ENCODE measurements at regions not wholly inside any gene's neighbourhood (a gene's known extent, or its start where the extent isn't known, plus 50 kb on each side); places are given as distances from the start of the nearest gene placed in this dataset.
A peak's percentile ranks its signal among the peaks of the same experiment; 100 is the strongest.

GRCh38 chr18:39007031-39007902 lies 1441.7 kb upstream of the CELF4 start:
- no peak for DNase-seq (ENCODE audit: low read depth in 3 of 3)

DNA sequence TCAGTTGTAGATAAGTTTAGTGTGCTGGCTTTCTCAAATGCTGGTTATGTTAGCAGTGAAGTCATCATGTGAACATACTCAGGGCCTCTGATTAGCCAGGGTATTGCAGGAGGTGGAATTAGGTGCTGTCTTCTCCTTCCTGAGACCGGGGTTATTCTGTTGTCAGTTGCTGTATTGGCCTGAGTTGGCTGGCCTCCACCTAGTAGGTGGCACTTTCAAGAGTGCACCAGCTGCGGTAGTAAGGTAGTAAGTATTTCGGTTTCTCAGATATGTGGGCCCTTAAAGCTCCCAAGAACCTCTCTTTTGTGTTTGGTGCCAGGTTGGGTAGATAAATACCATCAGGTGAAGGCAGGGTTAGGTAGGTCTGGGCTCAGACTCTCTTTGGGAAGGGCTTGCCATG lies 1430.5 kb upstream of the CELF4 start:
- DNase-seq (ENCODE audit: low read depth in 3 of 3): no peak

GRCh38 chr18:38993342-38993741 lies 1427.7 kb upstream of the CELF4 start:
- no peak for DNase-seq (ENCODE audit: low read depth in 3 of 3)

GRCh38 chr18:38984968-38985367 lies 1419.4 kb upstream of the CELF4 start:
- DNase-seq (ENCODE audit: low read depth in 3 of 3): no peak

GRCh38 chr18:38982072-38982471 lies 1416.5 kb upstream of the CELF4 start:
- DNase-seq (ENCODE audit: low read depth in 3 of 3): no peak

DNA sequence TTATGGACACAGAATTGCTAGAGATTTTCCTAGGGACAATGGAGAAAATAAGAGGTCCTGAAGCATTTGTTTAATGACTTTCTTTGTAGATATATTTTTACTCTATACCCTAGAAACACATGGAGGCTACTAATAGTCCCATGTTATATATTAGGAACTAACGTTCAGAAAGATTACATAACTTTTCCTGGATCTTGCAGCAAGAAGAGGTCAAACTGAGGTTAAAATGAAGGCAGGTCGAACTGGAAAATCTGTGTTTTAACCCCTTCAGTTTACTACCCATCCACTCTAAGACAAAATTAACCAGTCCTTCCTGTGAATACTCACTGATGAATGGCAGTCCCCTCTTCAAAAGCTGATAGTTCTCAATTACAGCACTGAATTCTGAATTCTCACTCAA lies 1415.8 kb upstream of the CELF4 start:
- DNase-seq (ENCODE audit: low read depth in 3 of 3): no peak

DNA sequence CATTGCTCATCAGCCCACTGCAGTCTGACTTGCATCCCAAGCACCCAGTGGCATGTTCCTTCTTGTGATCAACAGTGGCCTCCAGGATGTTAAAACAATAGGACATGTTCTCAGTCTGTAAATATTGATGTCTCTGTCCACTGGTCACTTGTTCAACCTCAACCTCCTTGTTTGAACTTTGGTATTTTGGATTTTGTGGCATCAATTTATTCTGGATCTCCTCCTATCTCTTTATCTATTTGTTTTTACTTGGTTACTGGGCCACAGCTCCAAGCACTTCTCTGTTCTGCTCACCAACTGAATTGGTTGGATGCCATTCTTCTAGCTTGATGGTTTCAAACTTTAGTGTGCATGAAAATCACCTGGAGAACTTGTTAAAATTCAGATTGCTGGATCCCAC lies 1414.8 kb upstream of the CELF4 start:
- DNase-seq (ENCODE audit: low read depth in 3 of 3): no peak

- no peak for DNase-seq (ENCODE audit: low read depth in 3 of 3)
These were observed 1407.0 kb upstream of the CELF4 start for GRCh38 chr18:38972571-38972970.

- DNase-seq (ENCODE audit: low read depth in 3 of 3): no peak
These were observed 1406.3 kb upstream of the CELF4 start for GRCh38 chr18:38971881-38972280.

DNA sequence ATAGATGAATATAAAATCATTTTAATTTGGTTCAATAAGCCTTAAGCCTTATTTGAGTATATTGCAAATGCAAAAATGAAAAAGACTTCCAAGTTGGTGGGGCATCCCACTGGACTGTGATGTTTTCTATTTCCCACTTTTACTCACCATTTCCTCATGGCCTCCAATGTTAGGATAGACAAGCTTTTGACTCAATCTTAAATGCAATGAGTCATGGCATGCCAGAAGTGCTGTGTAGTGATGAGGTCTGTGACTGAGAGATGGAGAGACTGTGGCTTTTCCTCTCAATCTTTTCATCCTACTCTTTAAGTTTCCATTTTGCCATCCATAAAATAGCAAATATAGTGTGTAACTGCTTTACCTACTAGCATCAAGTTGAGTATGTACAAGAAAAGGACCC lies 1401.2 kb upstream of the CELF4 start:
- no peak for DNase-seq (ENCODE audit: low read depth in 3 of 3)

GRCh38 chr18:38963943-38964660 lies 1398.5 kb upstream of the CELF4 start:
- no peak for DNase-seq (ENCODE audit: low read depth in 3 of 3)

- DNase-seq (ENCODE audit: low read depth in 3 of 3): no peak
These were observed 1396.3 kb upstream of the CELF4 start for GRCh38 chr18:38961880-38962279.

- no peak for DNase-seq (ENCODE audit: low read depth in 3 of 3)
These were observed 1392.1 kb upstream of the CELF4 start for GRCh38 chr18:38957736-38958135.

DNA sequence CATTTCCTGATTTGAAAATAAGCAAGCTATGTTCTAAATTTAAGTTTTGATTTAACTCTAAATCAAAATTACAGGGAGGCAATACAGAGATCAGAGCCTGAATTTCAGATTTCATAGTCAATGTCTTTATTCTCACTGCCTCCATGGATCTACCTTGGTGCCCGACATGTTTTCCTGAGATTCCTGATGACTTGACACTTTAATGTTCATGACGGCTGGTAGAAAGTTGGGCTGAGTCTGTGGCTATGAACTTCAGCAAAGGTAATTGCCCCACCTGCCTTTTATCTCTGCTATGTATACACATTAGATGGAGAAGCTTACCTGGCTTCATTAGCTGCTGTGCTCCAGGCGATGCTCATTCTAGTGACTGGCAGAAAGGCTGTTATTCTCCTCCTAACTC lies 1390.5 kb upstream of the CELF4 start:
- DNase-seq (ENCODE audit: low read depth in 3 of 3): no peak

GRCh38 chr18:38951633-38952032 lies 1386.0 kb upstream of the CELF4 start:
- no peak for DNase-seq (ENCODE audit: low read depth in 3 of 3)

DNA sequence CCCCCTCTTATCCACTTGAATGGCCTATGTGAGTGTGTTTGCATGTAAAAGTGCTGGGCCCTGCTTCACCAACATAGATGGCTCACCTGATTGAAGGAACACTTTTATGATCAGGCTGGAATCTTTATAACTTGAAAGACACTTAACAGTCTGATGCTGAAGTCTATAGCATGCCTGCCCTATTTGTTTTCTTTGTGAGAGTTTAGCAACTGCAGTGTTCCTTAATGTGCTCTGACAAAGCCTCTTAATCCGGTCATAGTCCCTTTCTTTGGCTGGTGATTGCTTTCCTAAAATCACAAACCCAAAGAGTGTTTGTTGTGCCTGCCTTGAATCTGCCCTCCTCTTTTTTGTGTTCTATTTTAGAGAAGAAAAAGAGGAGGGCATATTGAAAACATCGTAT lies 1382.8 kb upstream of the CELF4 start:
- no peak for DNase-seq (ENCODE audit: low read depth in 3 of 3)

DNA sequence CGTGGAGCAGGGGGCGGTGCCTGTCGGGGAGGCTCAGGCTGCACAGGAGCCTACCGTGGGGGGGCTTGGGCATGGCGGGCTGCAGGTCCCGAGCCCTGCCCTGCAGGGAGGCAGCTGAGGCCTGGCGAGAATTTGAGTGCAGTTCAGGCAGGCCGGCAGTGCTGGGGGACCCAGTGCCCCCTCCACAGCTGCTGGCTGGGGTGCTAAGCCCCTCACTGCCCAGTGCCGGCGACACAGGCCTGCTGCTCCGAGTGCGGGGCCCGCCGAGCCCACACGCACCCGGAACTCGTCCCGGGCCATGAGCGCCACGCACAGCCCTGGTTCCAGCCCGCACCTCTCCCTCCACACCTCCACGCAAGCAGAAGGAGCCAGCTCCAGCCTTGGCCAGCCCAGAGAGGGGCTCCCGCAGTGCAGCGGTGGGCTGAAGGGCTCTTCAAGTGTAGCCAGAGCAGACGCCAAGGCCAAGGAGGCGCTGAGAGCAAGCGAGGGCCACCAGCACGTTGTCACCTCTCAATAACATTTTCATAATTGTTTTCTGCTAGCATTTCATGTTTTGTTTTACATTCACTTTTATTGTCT lies 1378.9 kb upstream of the CELF4 start:
- DNase-seq (ENCODE audit: low read depth in 3 of 3): no peak

DNA sequence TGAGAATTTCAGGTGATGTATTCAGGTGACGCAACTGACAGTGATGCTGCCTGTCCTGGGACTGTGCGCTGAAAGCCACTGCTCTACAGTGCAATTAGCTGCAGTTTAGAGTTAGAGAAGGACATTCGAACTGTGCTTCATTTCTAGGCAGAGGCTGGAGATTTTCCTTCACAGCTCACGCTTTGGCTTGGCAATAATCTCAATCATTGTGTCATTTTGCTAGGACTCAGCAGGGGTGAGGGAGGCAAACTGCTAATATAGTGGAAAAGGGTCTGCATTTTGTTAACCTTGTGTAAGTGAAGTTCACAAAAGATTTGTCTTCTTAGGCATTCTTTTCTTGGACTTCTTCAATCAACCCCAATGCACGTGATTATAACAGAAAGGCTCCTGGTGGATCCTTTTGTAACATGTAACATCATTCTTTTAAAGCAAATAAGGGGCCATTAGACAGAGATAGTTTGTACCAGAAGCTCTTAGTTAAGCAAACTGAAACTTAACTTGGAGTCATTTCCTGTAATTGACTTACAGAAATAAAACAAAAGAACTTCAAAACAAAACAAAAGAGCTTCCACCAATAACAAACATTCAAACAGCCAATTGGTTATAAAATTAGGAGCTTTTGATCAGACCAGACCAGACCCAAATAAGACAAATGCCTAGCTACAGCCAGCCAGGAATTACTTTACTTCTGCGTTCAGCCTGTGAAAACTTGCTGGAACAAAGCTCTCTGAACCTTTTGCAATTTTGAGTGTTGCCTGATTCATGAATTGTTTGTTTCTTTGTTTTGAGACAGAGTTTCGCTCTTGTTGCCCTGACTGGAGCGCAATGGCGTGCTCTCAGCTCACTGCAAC lies 1376.3 kb upstream of the CELF4 start:
- no peak for DNase-seq (ENCODE audit: low read depth in 3 of 3)

GRCh38 chr18:38940863-38941531 lies 1375.4 kb upstream of the CELF4 start:
- peak; percentile 13 to 36 (median 35) for DNase-seq (ENCODE audit: low read depth in 3 of 3)

GRCh38 chr18:38940475-38940862 lies 1374.9 kb upstream of the CELF4 start:
- DNase-seq (ENCODE audit: low read depth in 3 of 3): no peak

- DNase-seq (ENCODE audit: low read depth in 3 of 3): no peak
These were observed 1368.4 kb upstream of the CELF4 start for GRCh38 chr18:38933910-38934510.

Data from stimulated activated CD4-positive, alpha-beta T cell treated with anti-CD3 and anti-CD28 coated beads, TNF-alpha, amount 100 ng/mL, for 48 hours (primary cell).